Neural cell (in vitro differentiated cells): ENCODE measurements at regions not wholly inside any gene's neighbourhood (a gene's known extent, or its start where the extent isn't known, plus 50 kb on each side); places are given as distances from the start of the nearest gene placed in this dataset.

Source experiments
- H2AFZ ChIP-seq: fragments of 200-600, 300-800 bp; sonication (generic), shearing (Covaris generic); 2 replicates; pipeline ENCODE4 v1.6.0; 2014; ENCODE audit warnings: low read depth, mild to moderate bottlenecking, antibody characterized with exemption, low read length, moderate library complexity
- H3F3A ChIP-seq: fragments of 200-600 bp; shearing (Covaris generic); 2 replicates; pipeline ENCODE4 v1.6.1; 2016; ENCODE audit warnings: mild to moderate bottlenecking, moderate library complexity, mixed read lengths, antibody characterized with exemption, low read length; ENCODE audit not compliant: insufficient read depth, poor library complexity, severe bottlenecking
- H3K27ac ChIP-seq: fragments of 200-600, 300-800 bp; sonication (generic), shearing (Covaris generic); 2 replicates; pipeline ENCODE4 v1.5.1; 2014; ENCODE audit warnings: mild to moderate bottlenecking, low read length, moderate library complexity
- H3K27me3 ChIP-seq: fragments of 300-800, 200-600 bp; sonication (generic), shearing (Covaris generic); 2 replicates; pipeline ENCODE4 v1.6.0; 2014; ENCODE audit warnings: mild to moderate bottlenecking, low read depth, low read length, moderate library complexity; ENCODE audit not compliant: insufficient read depth
- H3K36me3 ChIP-seq: fragments of 300-800, 200-600 bp; sonication (generic), shearing (Covaris generic); 2 replicates; pipeline ENCODE4 v1.5.1; 2014; ENCODE audit warnings: mild to moderate bottlenecking, antibody characterized with exemption, low read length, moderate library complexity; ENCODE audit not compliant: insufficient read depth
- H3K4me2 ChIP-seq: fragments of 300-800, 200-600 bp; sonication (generic), shearing (Covaris generic); 2 replicates; pipeline ENCODE4 v1.6.0; 2014; ENCODE audit warnings: mild to moderate bottlenecking, low read length
- H3K4me3 ChIP-seq: fragments of 300-800, 200-600 bp; sonication (generic), shearing (Covaris generic); 2 replicates; pipeline ENCODE4 v1.5.1; 2014; ENCODE audit warnings: mild to moderate bottlenecking, low read length, moderate library complexity
- H3K79me2 ChIP-seq: fragments of 200-600 bp; shearing (Covaris generic); replicated peaks from 2 replicates; pipeline ENCODE4 v1.6.0; 2014; ENCODE audit warnings: mild to moderate bottlenecking, low read length, moderate library complexity; ENCODE audit not compliant: insufficient read depth
- H3K9ac ChIP-seq: fragments of 300-800, 200-600 bp; sonication (generic), shearing (Covaris generic); 2 replicates; pipeline ENCODE4 v1.6.1; 2016; ENCODE audit warnings: mild to moderate bottlenecking, low read length, mixed read lengths
- H3K9me2 ChIP-seq: fragments of 200-600 bp; shearing (Covaris generic); 2 replicates; pipeline ENCODE4 v1.6.1; 2016; ENCODE audit warnings: mild to moderate bottlenecking, low read length, mixed read lengths; ENCODE audit not compliant: insufficient read depth
- H3K9me3 ChIP-seq: fragments of 200-600, 300-800 bp; sonication (generic), shearing (Covaris generic); 2 replicates; pipeline ENCODE4 v1.6.1; 2016; ENCODE audit warnings: mild to moderate bottlenecking, mixed run types, low read length, moderate library complexity, mixed read lengths
- H4K20me1 ChIP-seq: fragments of 200-600 bp; shearing (Covaris generic); 2 replicates; pipeline ENCODE4 v1.6.1; 2016; ENCODE audit warnings: mild to moderate bottlenecking, mixed run types; ENCODE audit not compliant: insufficient read depth
- CTCF ChIP-seq: fragments of 450-650 bp; IDR thresholded peaks from 2 replicates; pipeline ENCODE4 v1.5.1; 2014; ENCODE audit warnings: antibody characterized with exemption, mild to moderate bottlenecking, moderate library complexity; ENCODE audit not compliant: poor library complexity, severe bottlenecking
- EP300 ChIP-seq: fragments of 450-650 bp; conservative IDR thresholded peaks from 2 replicates; pipeline ENCODE4 v1.6.1; 2014; ENCODE audit warnings: antibody characterized with exemption, mild to moderate bottlenecking, moderate library complexity; ENCODE audit not compliant: poor library complexity, severe bottlenecking
- EZH2 ChIP-seq: fragments of 200-600, 300-800 bp; shearing (Covaris generic), sonication (generic); IDR thresholded peaks from 2 replicates; pipeline ENCODE4 v1.6.1; 2014; ENCODE audit warnings: antibody characterized with exemption, low read length, borderline replicate concordance, mild to moderate bottlenecking; ENCODE audit not compliant: insufficient read depth, poor library complexity, severe bottlenecking
- MXI1 ChIP-seq: fragments of 450-650 bp; conservative IDR thresholded peaks from 2 replicates; pipeline ENCODE4 v1.6.1; 2014; ENCODE audit warnings: antibody characterized with exemption, mild to moderate bottlenecking; ENCODE audit not compliant: poor library complexity, severe bottlenecking
- POLR2AphosphoS5 ChIP-seq: IDR thresholded peaks from 2 replicates; pipeline ENCODE4 v1.6.1; 2012
- RAD21 ChIP-seq: fragments of 450-650 bp; conservative IDR thresholded peaks from 2 replicates; pipeline ENCODE4 v1.6.1; 2014; ENCODE audit warnings: antibody characterized with exemption, mild to moderate bottlenecking, moderate library complexity
- REST ChIP-seq: IDR thresholded peaks from 2 replicates; pipeline ENCODE4 v1.6.1; 2012; ENCODE audit warnings: borderline replicate concordance
- SMC3 ChIP-seq: fragments of 450-650 bp; conservative IDR thresholded peaks from 2 replicates; pipeline ENCODE4 v1.6.1; 2014; ENCODE audit warnings: antibody characterized with exemption, mild to moderate bottlenecking, moderate library complexity; ENCODE audit not compliant: poor library complexity
- TAF1 ChIP-seq: IDR thresholded peaks from 2 replicates; pipeline ENCODE4 v1.6.1; 2012; ENCODE audit warnings: low read depth

GRCh38 chr4:152029631-152030030 lies 268.8 kb upstream of the GATB start:
- H3K79me2 ChIP-seq = no peaks in the 10 kb centered on the region
- H3K9ac ChIP-seq = no peak overlapping the region
- no peaks in the 10 kb centered on the region for H3K9me2 ChIP-seq
- TF ChIP-seq MXI1 = no peak
- no peak for TF ChIP-seq EP300
- TF ChIP-seq RAD21 = no peak
- TF ChIP-seq TAF1 = no peak
- TF ChIP-seq POLR2AphosphoS5 = no peak
- no peak for TF ChIP-seq CTCF
- TF ChIP-seq REST = no peak
- no peak for TF ChIP-seq SMC3
- TF ChIP-seq EZH2 = no peak
- no peaks in the 10 kb centered on the region for H3K36me3 ChIP-seq
- no peak overlapping the region for H3K4me3 ChIP-seq
- H3F3A ChIP-seq = no peaks in the 10 kb centered on the region
- no peaks in the 10 kb centered on the region for H3K9me3 ChIP-seq
- no peak overlapping the region for H3K4me2 ChIP-seq
- H2AFZ ChIP-seq = no peak overlapping the region
- no peaks in the 10 kb centered on the region for H3K27me3 ChIP-seq
- no peaks in the 10 kb centered on the region for H4K20me1 ChIP-seq
- no peak overlapping the region for H3K27ac ChIP-seq

- Histone ChIP-seq H3K9me2 (no peaks in the 10 kb centered on the region), H3K9me3 (no peaks in the 10 kb centered on the region)
Observed at GRCh38 chr4:152028131-152028530, 267.3 kb upstream of the GATB start.

More at GRCh38 chr4:152028131-152028530, 267.3 kb upstream of the GATB start:
- Histone ChIP-seq H2AFZ (no peak overlapping the region), H3K79me2 (no peaks in the 10 kb centered on the region), H3K27ac (no peak overlapping the region), H3K4me3 (no peak overlapping the region), H4K20me1 (no peaks in the 10 kb centered on the region), H3K9ac (no peak overlapping the region), H3F3A (no peaks in the 10 kb centered on the region), H3K36me3 (no peaks in the 10 kb centered on the region), H3K27me3 (no peaks in the 10 kb centered on the region), H3K4me2 (no peak overlapping the region)
- TF ChIP-seq SMC3 (no peak), EP300 (no peak), POLR2AphosphoS5 (no peak), EZH2 (no peak), MXI1 (no peak), CTCF (no peak), TAF1 (no peak)
